ES-I3 (cell line): ENCODE measurements at regions not wholly inside any gene's neighbourhood (a gene's known extent, or its start where the extent isn't known, plus 50 kb on each side); places are given as distances from the start of the nearest gene placed in this dataset.
"Not testable (repeated sequence)": the region's sequence is repeated elsewhere in the genome, so short reads cannot be mapped to it uniquely, and the experiment has no call there.

ENCODE experiments used
- H3K36me3 ChIP-seq: 2 replicates; pipeline ENCODE4 v1.6.1; 2013; ENCODE audit warnings: mild to moderate bottlenecking, low read length, control low read depth, moderate library complexity; ENCODE audit not compliant: insufficient read depth
- H3K4me1 ChIP-seq: 2 replicates; pipeline ENCODE4 v1.6.1; 2013; ENCODE audit warnings: mild to moderate bottlenecking, control low read depth, low read length; ENCODE audit not compliant: insufficient read depth
- H3K9ac ChIP-seq: 2 replicates; pipeline ENCODE4 v1.6.1; 2013; ENCODE audit warnings: low read depth, mild to moderate bottlenecking, low read length, moderate library complexity
- H3K9me3 ChIP-seq: 2 replicates; pipeline ENCODE4 v1.6.1; 2013; ENCODE audit warnings: mild to moderate bottlenecking, low read length, moderate library complexity; ENCODE audit not compliant: control insufficient read depth, insufficient read depth

DNA sequence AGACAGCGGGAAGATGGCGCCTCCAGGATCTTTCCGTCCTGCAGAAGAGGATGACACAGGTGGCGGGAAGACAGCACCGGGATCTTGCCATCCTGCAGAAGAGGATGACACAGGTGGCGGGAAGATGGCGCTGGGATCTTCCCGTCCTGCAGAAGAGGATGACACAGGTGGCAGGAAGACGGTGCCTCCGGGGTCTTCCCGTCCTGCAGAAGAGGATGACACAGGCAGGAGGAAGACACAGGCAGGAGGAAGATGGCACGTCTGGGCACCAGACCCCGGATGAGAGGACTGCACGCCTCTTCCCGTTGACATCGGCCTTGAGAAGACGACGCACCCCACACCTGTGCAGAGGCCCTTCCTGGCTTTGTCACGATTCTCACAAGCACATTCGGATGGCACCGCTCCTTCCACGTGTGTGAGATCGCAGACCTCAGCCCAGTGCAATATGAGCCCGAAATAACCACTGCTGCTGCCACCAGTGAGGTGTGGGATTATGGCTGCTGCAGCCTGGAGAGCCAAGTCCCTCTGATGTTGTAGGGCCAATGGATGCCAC is 79.4 kb upstream of the SNTG2 start:
- H3K4me1 ChIP-seq, result no peaks in the 10 kb centered on the region; the same call in 1 of the 2 replicates
- H3K9me3 ChIP-seq, result no peaks in the 10 kb centered on the region

GRCh38 chr2:870426-870825 is 80.2 kb upstream of the SNTG2 start:
- Histone ChIP-seq H3K4me1 (peaks cover 7% of the 10 kb centered on the region), H3K9ac (no peak overlapping the region), H3K36me3 (no peaks in the 10 kb centered on the region), H3K9me3 (no peaks in the 10 kb centered on the region)

More for the DNA sequence above, 79.4 kb upstream of the SNTG2 start:
- no peak overlapping the region for H3K9ac ChIP-seq
- H3K36me3 ChIP-seq, result no peaks in the 10 kb centered on the region

DNA sequence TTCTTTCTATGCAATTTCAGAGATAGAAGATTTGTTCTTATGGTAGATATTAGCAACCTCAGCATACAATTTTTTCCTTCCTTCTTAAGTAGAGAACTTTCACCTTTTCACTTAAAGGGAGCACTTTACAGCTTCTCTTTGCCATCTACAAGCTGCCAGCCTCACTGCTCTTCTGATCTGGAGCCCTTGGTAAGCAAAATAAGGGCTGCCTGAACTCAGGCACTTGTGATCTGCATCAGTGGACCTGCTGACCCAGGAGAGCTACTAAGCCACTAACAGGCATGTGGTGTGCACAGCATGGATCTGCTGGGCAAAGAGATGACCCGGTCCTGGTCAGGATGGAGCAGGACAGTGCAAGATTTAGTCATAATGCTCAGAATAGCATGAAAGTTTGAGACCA is 80.8 kb upstream of the SNTG2 start:
- H3K4me1 ChIP-seq, result peaks cover 7% of the 10 kb centered on the region
- no peaks in the 10 kb centered on the region for H3K9me3 ChIP-seq
- H3K9ac ChIP-seq, result no peak overlapping the region
- H3K36me3 ChIP-seq, result no peaks in the 10 kb centered on the region

GRCh38 chr2:869357-869871 is 81.2 kb upstream of the SNTG2 start:
- no peaks in the 10 kb centered on the region for H3K36me3 ChIP-seq
- H3K9ac ChIP-seq, result no peak overlapping the region
- H3K4me1 ChIP-seq, result peaks cover 7% of the 10 kb centered on the region
- H3K9me3 ChIP-seq, result no peaks in the 10 kb centered on the region

DNA sequence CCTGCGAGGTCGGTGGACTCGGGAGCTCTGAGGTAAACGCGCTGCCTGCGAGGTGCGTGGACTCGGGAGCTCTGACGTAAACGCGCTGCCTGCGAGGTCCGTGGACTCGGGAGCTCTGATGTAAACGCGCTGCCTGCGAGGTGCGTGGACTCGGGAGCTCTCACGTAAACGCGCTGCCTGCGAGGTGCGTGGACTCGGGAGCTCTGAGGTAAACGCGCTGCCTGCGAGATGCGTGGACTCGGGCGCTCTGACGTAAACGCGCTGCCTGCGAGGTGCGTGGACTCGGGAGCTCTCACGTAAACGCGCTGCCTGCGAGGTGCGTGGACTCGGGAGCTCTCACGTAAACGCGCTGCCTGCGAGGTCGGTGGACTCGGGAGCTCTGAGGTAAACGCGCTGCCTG is 81.8 kb upstream of the SNTG2 start:
- not testable (repeated sequence) for H3K4me1 ChIP-seq, H3K36me3 ChIP-seq, H3K9me3 ChIP-seq, H3K9ac ChIP-seq

GRCh38 chr2:867296-867695 is 83.4 kb upstream of the SNTG2 start:
- H3K4me1 ChIP-seq, result peaks cover 7% of the 10 kb centered on the region
- H3K9ac ChIP-seq, result no peak overlapping the region
- H3K36me3 ChIP-seq, result no peaks in the 10 kb centered on the region
- no peaks in the 10 kb centered on the region for H3K9me3 ChIP-seq

DNA sequence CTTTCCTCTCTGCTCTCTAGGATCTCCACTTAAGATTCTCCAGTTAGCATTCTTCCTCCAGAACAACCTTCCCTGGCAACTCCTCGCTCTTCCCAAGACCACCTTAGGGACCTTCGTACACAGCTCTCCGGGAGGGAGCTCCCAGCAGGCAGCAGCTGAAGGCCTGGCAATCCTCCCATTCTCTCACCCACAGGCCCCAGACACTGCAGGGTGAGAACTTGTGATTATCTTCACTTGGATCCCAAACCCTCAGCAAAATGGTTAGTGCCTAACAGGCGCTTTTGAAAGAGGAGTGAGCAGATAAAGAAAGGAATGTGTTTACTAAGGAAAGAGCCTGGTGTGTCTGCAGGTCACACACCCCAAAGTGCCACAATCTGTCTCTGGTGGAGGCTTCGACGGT is 83.8 kb upstream of the SNTG2 start:
- no peaks in the 10 kb centered on the region for H3K36me3 ChIP-seq
- no peak overlapping the region for H3K9ac ChIP-seq
- H3K9me3 ChIP-seq, result no peaks in the 10 kb centered on the region
- H3K4me1 ChIP-seq, result peaks cover 7% of the 10 kb centered on the region

GRCh38 chr2:866009-866680 is 84.5 kb upstream of the SNTG2 start:
- Histone ChIP-seq H3K4me1 (peaks cover 7% of the 10 kb centered on the region), H3K9ac (no peak overlapping the region), H3K36me3 (no peaks in the 10 kb centered on the region), H3K9me3 (no peaks in the 10 kb centered on the region)

DNA sequence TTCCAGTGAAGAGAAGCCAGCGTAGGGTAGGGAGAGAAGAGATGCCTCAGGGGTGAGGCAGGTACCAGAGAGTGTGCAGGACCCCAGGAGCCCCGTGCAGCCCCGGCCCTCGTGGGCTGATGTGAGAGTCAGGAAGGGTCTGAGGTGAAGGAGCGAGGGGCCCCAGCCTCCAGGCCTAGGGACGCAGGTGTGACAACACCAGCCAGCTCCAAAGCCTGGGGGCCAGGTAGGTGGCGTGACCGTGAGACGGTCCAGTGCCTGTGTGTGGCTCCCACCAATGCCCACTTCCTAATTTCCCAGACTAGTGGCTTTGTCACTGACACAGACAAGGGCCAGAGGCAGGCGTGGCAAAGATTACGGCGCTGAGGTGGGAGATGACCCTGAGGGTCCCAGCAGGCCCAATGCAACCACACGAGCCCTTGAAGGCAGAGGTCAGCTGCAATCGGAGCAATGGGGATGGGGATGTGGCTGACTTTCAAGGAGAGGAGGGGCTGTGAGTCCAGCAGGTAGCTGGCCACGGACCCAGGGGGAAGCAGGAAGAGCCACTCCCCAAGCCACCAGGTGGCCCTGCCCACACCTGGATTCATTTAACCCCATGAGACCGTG is 86.0 kb upstream of the SNTG2 start:
- Histone ChIP-seq H3K9me3 (no peaks in the 10 kb centered on the region), H3K36me3 (no peaks in the 10 kb centered on the region), H3K9ac (no peak overlapping the region), H3K4me1 (peaks cover 7% of the 10 kb centered on the region)

- Histone ChIP-seq H3K4me1 (peaks cover 7% of the 10 kb centered on the region), H3K36me3 (no peaks in the 10 kb centered on the region), H3K9me3 (no peaks in the 10 kb centered on the region), H3K9ac (no peak overlapping the region)
These were observed 86.8 kb upstream of the SNTG2 start for GRCh38 chr2:863732-864450.

DNA sequence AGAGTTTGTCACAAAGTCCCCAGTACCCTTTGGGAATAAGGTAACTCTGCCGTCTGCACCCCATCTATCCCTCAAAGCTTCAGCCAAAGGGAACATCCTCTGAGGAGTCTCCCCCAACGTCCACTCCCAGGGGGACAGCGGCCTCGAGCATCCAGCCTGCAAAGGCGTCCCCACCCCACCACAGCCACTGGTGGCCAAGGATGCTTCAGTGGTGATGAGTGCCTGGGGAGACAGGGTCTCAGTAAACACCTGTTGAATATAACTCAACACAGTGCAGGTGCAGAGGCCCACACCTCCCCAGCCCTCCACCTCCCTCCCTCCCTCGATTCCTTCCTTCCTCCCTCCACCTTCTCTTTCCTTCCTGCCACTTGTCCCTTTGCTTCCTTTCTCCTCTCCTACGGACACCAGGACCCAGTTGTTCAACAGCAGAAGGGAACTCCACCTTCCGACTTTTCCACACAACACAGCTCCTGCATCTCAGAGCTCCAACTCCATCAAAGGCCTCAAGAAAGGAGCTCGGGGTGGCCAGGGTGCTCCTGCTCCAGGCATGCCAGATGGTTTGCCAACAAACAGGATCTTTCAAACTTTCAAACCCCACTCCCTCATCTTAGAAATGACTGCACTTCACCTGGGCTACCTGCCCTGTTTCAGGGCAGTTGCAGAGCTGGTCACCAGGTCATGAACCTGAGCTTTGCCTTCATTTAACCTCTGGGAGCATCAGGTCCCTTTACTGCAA is 87.8 kb upstream of the SNTG2 start:
- no peaks in the 10 kb centered on the region for H3K36me3 ChIP-seq
- no peak overlapping the region for H3K9ac ChIP-seq
- H3K9me3 ChIP-seq, result no peaks in the 10 kb centered on the region
- H3K4me1 ChIP-seq, result peaks cover 7% of the 10 kb centered on the region

GRCh38 chr2:862355-862687 is 88.3 kb upstream of the SNTG2 start:
- Histone ChIP-seq H3K9ac (no peak overlapping the region), H3K36me3 (no peaks in the 10 kb centered on the region), H3K4me1 (peaks cover 7% of the 10 kb centered on the region), H3K9me3 (no peaks in the 10 kb centered on the region)

- Histone ChIP-seq H3K4me1 (peaks cover 7% of the 10 kb centered on the region), H3K9ac (no peak overlapping the region), H3K36me3 (no peaks in the 10 kb centered on the region), H3K9me3 (no peaks in the 10 kb centered on the region)
These were observed 88.8 kb upstream of the SNTG2 start for GRCh38 chr2:861655-862354.
